ENCODE measurements at regions not wholly inside any gene's neighbourhood (a gene's known extent, or its start where the extent isn't known, plus 50 kb on each side); places are given as distances from the start of the nearest gene placed in this dataset.

GRCh38 chr4:144574509-144574908, 71.4 kb upstream of the HHIP start:
- no peak for TF ChIP-seq CTCF (IDR thresholded peaks at IDR 0.05)
- TF ChIP-seq POLR2A (IDR thresholded peaks at IDR 0.05): no peak
